ENCODE measurements at regions not wholly inside any gene's neighbourhood (a gene's known extent, or its start where the extent isn't known, plus 50 kb on each side); places are given as distances from the start of the nearest gene placed in this dataset.

DNA sequence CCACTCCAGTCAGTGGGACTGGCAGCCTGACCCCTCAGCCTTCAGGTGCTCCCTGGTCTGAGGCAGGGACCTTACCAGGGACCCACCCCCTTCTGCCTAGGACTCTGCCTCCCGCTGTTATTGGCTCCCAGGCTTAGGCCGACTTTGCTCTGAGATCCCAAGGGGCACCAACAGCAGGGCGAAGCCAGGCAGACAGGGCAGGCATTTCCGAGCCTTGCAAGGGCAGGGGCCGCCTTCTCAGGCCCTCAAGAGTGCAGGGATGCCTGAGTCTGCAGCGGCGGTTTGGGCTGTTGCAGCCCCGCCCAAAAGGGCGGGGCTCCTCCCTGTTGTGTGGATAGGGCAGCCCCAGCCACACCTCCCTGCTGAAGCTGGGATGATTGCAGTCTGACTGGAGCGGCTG, 644.6 kb downstream of the PRR16 start:
- H3K4me3 ChIP-seq, result no peak overlapping the region
- no peaks in the 10 kb centered on the region for H3K36me3 ChIP-seq
- TF ChIP-seq EP300 (IDR thresholded peaks at IDR 0.05) (no peak), POLR2AphosphoS5 (IDR thresholded peaks at IDR 0.05) (no peak), POLR2A (IDR thresholded peaks at IDR 0.05) (no peak)
- TF ChIP-seq, protein P1, sequence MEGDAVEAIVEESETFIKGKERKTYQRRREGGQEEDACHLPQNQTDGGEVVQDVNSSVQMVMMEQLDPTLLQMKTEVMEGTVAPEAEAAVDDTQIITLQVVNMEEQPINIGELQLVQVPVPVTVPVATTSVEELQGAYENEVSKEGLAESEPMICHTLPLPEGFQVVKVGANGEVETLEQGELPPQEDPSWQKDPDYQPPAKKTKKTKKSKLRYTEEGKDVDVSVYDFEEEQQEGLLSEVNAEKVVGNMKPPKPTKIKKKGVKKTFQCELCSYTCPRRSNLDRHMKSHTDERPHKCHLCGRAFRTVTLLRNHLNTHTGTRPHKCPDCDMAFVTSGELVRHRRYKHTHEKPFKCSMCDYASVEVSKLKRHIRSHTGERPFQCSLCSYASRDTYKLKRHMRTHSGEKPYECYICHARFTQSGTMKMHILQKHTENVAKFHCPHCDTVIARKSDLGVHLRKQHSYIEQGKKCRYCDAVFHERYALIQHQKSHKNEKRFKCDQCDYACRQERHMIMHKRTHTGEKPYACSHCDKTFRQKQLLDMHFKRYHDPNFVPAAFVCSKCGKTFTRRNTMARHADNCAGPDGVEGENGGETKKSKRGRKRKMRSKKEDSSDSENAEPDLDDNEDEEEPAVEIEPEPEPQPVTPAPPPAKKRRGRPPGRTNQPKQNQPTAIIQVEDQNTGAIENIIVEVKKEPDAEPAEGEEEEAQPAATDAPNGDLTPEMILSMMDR (IDR thresholded peaks at IDR 0.05), result no peak
- intact Hi-C loops (cut with DNase I), result no loop called here
- no peak for DNase-seq
- no peak overlapping the region for H3K27ac ChIP-seq
- WGBS, 2 donors, result 65 to 88% methylated on average over 10 of the region's 10 CpGs
- H3K9me3 ChIP-seq, result no peaks in the 10 kb centered on the region
- H3K27me3 ChIP-seq, result no peaks in the 10 kb centered on the region
- no peaks in the 10 kb centered on the region for H3K4me1 ChIP-seq

DNA sequence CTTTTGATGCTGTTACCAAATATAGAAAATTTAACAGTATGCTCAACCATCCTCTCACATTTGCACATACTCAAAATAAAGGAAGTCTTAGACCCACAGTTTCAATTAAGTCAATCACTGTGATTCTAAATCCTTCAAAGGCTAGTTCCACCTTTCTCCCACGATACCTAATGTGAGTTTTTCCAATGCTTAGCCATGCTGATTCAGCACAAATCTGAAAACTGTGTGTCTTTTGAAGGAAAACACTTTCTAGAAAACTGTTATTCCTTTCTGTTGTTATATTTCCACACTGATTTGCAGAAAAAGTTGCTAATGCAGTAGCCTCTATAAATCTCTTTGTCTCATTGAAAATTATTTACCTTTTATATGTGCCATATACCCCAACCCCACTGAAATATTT, 645.7 kb downstream of the PRR16 start:
- Histone ChIP-seq H3K4me3 (no peak overlapping the region), H3K36me3 (no peaks in the 10 kb centered on the region), H3K4me1 (no peaks in the 10 kb centered on the region), H3K27me3 (no peaks in the 10 kb centered on the region), H3K27ac (no peak overlapping the region), H3K9me3 (no peaks in the 10 kb centered on the region)
- no peak for DNase-seq
- intact Hi-C loops (cut with DNase I), result no loop called here
- TF ChIP-seq EP300 (IDR thresholded peaks at IDR 0.05), result no peak
- no peak for TF ChIP-seq POLR2A (IDR thresholded peaks at IDR 0.05)
- TF ChIP-seq, protein P1 (IDR thresholded peaks at IDR 0.05), result no peak
- no peak for TF ChIP-seq POLR2AphosphoS5 (IDR thresholded peaks at IDR 0.05)
- WGBS, 2 donors, result 0 to 62% methylated on average over 1 of the region's 1 CpG

DNA sequence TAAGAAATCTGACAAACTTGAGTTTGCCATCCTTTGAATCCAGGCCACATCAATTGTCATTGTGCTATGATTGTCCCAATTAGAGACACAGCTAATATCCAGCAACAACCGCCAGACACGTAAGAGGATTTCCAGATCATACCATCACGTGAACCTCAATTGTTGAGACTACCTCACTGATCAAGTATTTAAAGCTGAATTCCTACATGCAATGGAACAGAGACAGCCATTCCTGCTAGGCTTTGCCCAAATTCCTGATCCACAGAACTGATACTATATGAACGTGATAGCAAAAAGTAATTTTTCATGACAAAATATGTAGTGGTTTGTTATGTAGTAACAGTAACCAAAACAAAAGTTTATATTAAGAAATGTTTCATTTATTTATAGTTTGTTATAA, 657.7 kb downstream of the PRR16 start:
- TF ChIP-seq POLR2A (IDR thresholded peaks at IDR 0.05) (no peak), EP300 (IDR thresholded peaks at IDR 0.05) (no peak), POLR2AphosphoS5 (IDR thresholded peaks at IDR 0.05) (no peak)
- TF ChIP-seq, protein P1 (IDR thresholded peaks at IDR 0.05), result no peak
- Histone ChIP-seq H3K36me3 (no peaks in the 10 kb centered on the region), H3K9me3 (no peaks in the 10 kb centered on the region), H3K4me3 (no peak overlapping the region), H3K27ac (no peak overlapping the region), H3K4me1 (no peaks in the 10 kb centered on the region), H3K27me3 (no peaks in the 10 kb centered on the region)
- intact Hi-C loops (cut with DNase I), result no loop called here
- no peak for DNase-seq
- 86 to 87% methylated on average over 4 of the region's 4 CpGs for WGBS, 2 donors

DNA sequence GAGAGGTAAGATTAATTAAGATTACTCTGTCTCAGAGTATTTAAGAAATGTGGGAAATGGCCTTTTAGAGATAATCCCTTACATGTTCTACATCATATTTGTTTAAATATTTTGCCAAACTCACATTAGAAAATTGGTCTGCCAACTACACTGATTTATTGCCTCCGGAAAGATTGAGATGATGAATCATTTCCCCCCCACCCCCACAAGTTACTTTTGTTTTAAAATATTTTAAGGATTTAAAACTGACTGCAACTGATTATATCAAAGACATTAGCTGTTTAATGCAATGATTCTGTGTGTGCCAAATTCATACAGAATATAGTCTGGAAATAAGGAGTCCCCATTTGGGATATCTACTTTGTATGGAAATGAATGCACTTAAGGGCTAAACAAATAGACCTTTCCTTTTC, 674.4 kb downstream of the PRR16 start:
- Histone ChIP-seq H3K4me1 (no peaks in the 10 kb centered on the region), H3K27me3 (no peaks in the 10 kb centered on the region), H3K9me3 (no peaks in the 10 kb centered on the region), H3K4me3 (no peak overlapping the region), H3K36me3 (no peaks in the 10 kb centered on the region), H3K27ac (no peak overlapping the region)
- TF ChIP-seq EP300 (IDR thresholded peaks at IDR 0.05), result no peak
- no peak for TF ChIP-seq POLR2AphosphoS5 (IDR thresholded peaks at IDR 0.05)
- TF ChIP-seq, protein P1 (IDR thresholded peaks at IDR 0.05), result no peak
- TF ChIP-seq POLR2A (IDR thresholded peaks at IDR 0.05), result no peak
- intact Hi-C loops (cut with DNase I), result no loop called here
- WGBS, 2 donors, result 55 to 66% methylated on average over 1 of the region's 1 CpG
- DNase-seq, result no peak

DNA sequence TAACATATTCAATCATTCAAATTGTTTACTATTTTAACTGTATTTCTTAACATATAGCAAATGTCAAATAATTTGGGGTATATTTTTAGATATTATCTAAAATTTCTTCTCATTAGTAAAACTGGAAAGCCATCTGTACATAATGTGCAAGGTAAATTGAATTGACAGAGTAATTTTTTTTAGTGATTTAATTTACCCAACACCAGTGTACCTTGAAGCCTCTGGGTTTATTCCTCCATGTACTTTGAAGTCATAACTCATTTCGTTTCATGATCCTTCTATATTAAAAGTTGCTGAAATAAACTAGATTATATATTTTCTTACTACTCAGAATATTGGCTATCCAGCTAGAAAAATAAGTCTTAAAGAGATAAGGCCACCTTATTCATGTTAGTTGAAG, 674.9 kb downstream of the PRR16 start:
- no peak for DNase-seq
- Histone ChIP-seq H3K27ac (no peak overlapping the region), H3K4me1 (no peaks in the 10 kb centered on the region), H3K36me3 (no peaks in the 10 kb centered on the region), H3K4me3 (no peak overlapping the region), H3K27me3 (no peaks in the 10 kb centered on the region), H3K9me3 (no peaks in the 10 kb centered on the region)
- intact Hi-C loops (cut with DNase I), result no loop called here
- TF ChIP-seq, protein P1 (IDR thresholded peaks at IDR 0.05), result no peak
- TF ChIP-seq POLR2AphosphoS5 (IDR thresholded peaks at IDR 0.05) (no peak), EP300 (IDR thresholded peaks at IDR 0.05) (no peak), POLR2A (IDR thresholded peaks at IDR 0.05) (no peak)
- WGBS, 2 donors, result 58 to 62% methylated on average over 1 of the region's 1 CpG

Measured in sigmoid colon (tissue), 6 donors.